IMR-90 (cell line): ENCODE measurements at regions not wholly inside any gene's neighbourhood (a gene's known extent, or its start where the extent isn't known, plus 50 kb on each side); places are given as distances from the start of the nearest gene placed in this dataset.

Source experiments
- BHLHE40 ChIP-seq: fragments of 150-350 bp; IDR thresholded peaks from 2 replicates; pipeline ENCODE4 v1.6.1; 2016; ENCODE audit warnings: mild to moderate bottlenecking, low read depth, low read length
- CEBPB ChIP-seq: IDR thresholded peaks from 2 replicates; pipeline ENCODE4 v1.6.1; 2012; ENCODE audit warnings: low read depth, low read length, improper control_type of control experiment
- CHD1 ChIP-seq: IDR thresholded peaks from 2 replicates; pipeline ENCODE4 v1.6.1; 2012; ENCODE audit warnings: low read depth, low read length, improper control_type of control experiment
- MAFK ChIP-seq: IDR thresholded peaks from 2 replicates; pipeline ENCODE4 v1.6.1; 2012; ENCODE audit warnings: low read depth, low read length, improper control_type of control experiment
- MAZ ChIP-seq: IDR thresholded peaks from 2 replicates; pipeline ENCODE4 v1.6.1; 2012; ENCODE audit warnings: low read depth, mild to moderate bottlenecking, low read length, improper control_type of control experiment, moderate library complexity, borderline replicate concordance
- NFE2L2 ChIP-seq: fragments of 150-350 bp; IDR thresholded peaks from 2 replicates; pipeline ENCODE4 v1.6.1; 2016; ENCODE audit warnings: low read depth, mild to moderate bottlenecking, low read length
- POLR2A ChIP-seq: IDR thresholded peaks from 2 replicates; pipeline ENCODE4 v1.6.1; 2012; ENCODE audit warnings: mild to moderate bottlenecking, low read depth, low read length
- RAD21 ChIP-seq: IDR thresholded peaks from 2 replicates; pipeline ENCODE4 v1.6.1; 2012; ENCODE audit warnings: low read length, improper control_type of control experiment
- RCOR1 ChIP-seq: IDR thresholded peaks from 2 replicates; pipeline ENCODE4 v1.6.1; 2012; ENCODE audit warnings: mild to moderate bottlenecking, low read length, improper control_type of control experiment; ENCODE audit not compliant: insufficient replicate concordance
- SMC3 ChIP-seq: fragments of 150-350 bp; IDR thresholded peaks from 2 replicates; pipeline ENCODE4 v1.6.1; 2016; ENCODE audit warnings: low read depth, mild to moderate bottlenecking, antibody characterized with exemption, low read length, moderate library complexity
- USF2 ChIP-seq: fragments of 150-350 bp; IDR thresholded peaks from 2 replicates; pipeline ENCODE4 v1.6.1; 2017; ENCODE audit warnings: mild to moderate bottlenecking, antibody characterized with exemption, low read length, low read depth
- TF ChIP-seq, protein P1 (sequence below): conservative IDR thresholded peaks from 2 replicates; pipeline ENCODE4 v1.5.1; 2012; ENCODE audit warnings: mild to moderate bottlenecking, low read depth, low read length, improper control_type of control experiment

GRCh38 chr15:81809543-81809942, 236.3 kb downstream of the MEX3B start:
- no peak for TF ChIP-seq CEBPB
- TF ChIP-seq, protein P1, sequence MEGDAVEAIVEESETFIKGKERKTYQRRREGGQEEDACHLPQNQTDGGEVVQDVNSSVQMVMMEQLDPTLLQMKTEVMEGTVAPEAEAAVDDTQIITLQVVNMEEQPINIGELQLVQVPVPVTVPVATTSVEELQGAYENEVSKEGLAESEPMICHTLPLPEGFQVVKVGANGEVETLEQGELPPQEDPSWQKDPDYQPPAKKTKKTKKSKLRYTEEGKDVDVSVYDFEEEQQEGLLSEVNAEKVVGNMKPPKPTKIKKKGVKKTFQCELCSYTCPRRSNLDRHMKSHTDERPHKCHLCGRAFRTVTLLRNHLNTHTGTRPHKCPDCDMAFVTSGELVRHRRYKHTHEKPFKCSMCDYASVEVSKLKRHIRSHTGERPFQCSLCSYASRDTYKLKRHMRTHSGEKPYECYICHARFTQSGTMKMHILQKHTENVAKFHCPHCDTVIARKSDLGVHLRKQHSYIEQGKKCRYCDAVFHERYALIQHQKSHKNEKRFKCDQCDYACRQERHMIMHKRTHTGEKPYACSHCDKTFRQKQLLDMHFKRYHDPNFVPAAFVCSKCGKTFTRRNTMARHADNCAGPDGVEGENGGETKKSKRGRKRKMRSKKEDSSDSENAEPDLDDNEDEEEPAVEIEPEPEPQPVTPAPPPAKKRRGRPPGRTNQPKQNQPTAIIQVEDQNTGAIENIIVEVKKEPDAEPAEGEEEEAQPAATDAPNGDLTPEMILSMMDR: no peak
- TF ChIP-seq POLR2A: no peak
- TF ChIP-seq NFE2L2: no peak
- TF ChIP-seq RAD21: no peak
- TF ChIP-seq MAFK: no peak
- no peak for TF ChIP-seq USF2
- TF ChIP-seq CHD1: no peak
- no peak for TF ChIP-seq MAZ
- TF ChIP-seq BHLHE40: no peak
- TF ChIP-seq RCOR1: no peak
- no peak for TF ChIP-seq SMC3
